Mammary epithelial cell (primary cell): ENCODE measurements at regions not wholly inside any gene's neighbourhood (a gene's known extent, or its start where the extent isn't known, plus 50 kb on each side); places are given as distances from the start of the nearest gene placed in this dataset.

Experiments
- CTCF ChIP-seq, 2 donors: IDR thresholded peaks in 1 of 2; conservative IDR thresholded peaks in 1 of 2; 2 replicates each; pipeline ENCODE4 v1.5.1; 2011 to 2012; ENCODE audit warnings: inconsistent platforms in 2 of 2, low read length in 2 of 2, mild to moderate bottlenecking in 2 of 2, control low read depth in 1 of 2, low read depth in 1 of 2; ENCODE audit not compliant: insufficient read depth in 1 of 2; ENCODE audit errors: extremely low read depth in 1 of 2
- EZH2 ChIP-seq: IDR thresholded peaks from 2 replicates; pipeline ENCODE4 v1.6.1; 2012; ENCODE audit warnings: low read length, inconsistent platforms, borderline replicate concordance

- TF ChIP-seq CTCF (conservative IDR thresholded peaks at IDR 0.05 in 1 of 2, IDR thresholded peaks at IDR 0.05 in 1 of 2; ENCODE audit: extremely low read depth in 1 of 2, insufficient read depth in 1 of 2, low read depth in 1 of 2, low read length in 2 of 2): no peak
- TF ChIP-seq EZH2: no peak
Observed at GRCh38 chr5:107766439-107766838, 95.7 kb upstream of the EFNA5 start.
